GM12865 (cell line): ENCODE measurements at regions not wholly inside any gene's neighbourhood (a gene's known extent, or its start where the extent isn't known, plus 50 kb on each side); places are given as distances from the start of the nearest gene placed in this dataset.

Experiments used
- DNase-seq: peaks from one replicate; pipeline ENCODE4 v3.0.0; 2010; ENCODE audit warnings: low read depth
- H3K4me3 ChIP-seq: 2 replicates; pipeline ENCODE4 v1.5.1; 2011; ENCODE audit warnings: mild to moderate bottlenecking, low read depth, low read length, control low read depth
- CTCF ChIP-seq: IDR thresholded peaks from 2 replicates; pipeline ENCODE4 v1.5.1; 2011; ENCODE audit warnings: low read length, control low read depth, low read depth, inconsistent platforms; ENCODE audit not compliant: insufficient read depth; ENCODE audit errors: missing control alignments

- TF ChIP-seq CTCF: no peak
- no peak for DNase-seq
- H3K4me3 ChIP-seq: no peak overlapping the region
Observed at GRCh38 chr14:98959410-98959809, 312.6 kb downstream of the BCL11B start.

- TF ChIP-seq CTCF: no peak
- H3K4me3 ChIP-seq: no peak overlapping the region
- DNase-seq: no peak
Observed at GRCh38 chr14:98959958-98960616, 311.9 kb downstream of the BCL11B start.

- H3K4me3 ChIP-seq: no peak overlapping the region
- no peak for TF ChIP-seq CTCF
- no peak for DNase-seq
Observed at GRCh38 chr14:98960617-98961013, 311.4 kb downstream of the BCL11B start.

GRCh38 chr14:98961191-98961590, 310.8 kb downstream of the BCL11B start:
- DNase-seq: no peak
- no peak for TF ChIP-seq CTCF
- no peak overlapping the region for H3K4me3 ChIP-seq

GRCh38 chr14:98962118-98962517, 309.9 kb downstream of the BCL11B start:
- no peak for DNase-seq
- TF ChIP-seq CTCF: no peak
- H3K4me3 ChIP-seq: no peak overlapping the region

- no peak overlapping the region for H3K4me3 ChIP-seq
- TF ChIP-seq CTCF: no peak
- no peak for DNase-seq
Observed at GRCh38 chr14:98963610-98964009, 308.4 kb downstream of the BCL11B start.

- DNase-seq: no peak
- H3K4me3 ChIP-seq: no peak overlapping the region
- no peak for TF ChIP-seq CTCF
Observed at GRCh38 chr14:98964171-98964570, 307.8 kb downstream of the BCL11B start.
